Calu3 (cell line): ENCODE measurements at regions not wholly inside any gene's neighbourhood (a gene's known extent, or its start where the extent isn't known, plus 50 kb on each side); places are given as distances from the start of the nearest gene placed in this dataset.

Source experiments
- BruUV-seq: library from RNA; stranded (reverse); fragments of 400-500 nt; replicated peaks from 2 replicates; lab custom pipeline; 2021; lab: Mats Ljungman, UMichigan
- CTCF ChIA-PET: fragments of 300-600 bp; sonication (Branson Sonifier 250); formaldehyde crosslinking; loops from one replicate; lab custom pipeline; 2022; ENCODE audit warnings: antibody characterized with exemption; lab: Charles Lee
- DNase-seq: peaks from one replicate; pipeline ENCODE4 v3.0.0; 2022
- H3K27ac Mint-ChIP-seq: one replicate; pipeline ENCODE4 v1.8.0; 2022; ENCODE audit warnings: mixed read lengths; ENCODE audit not compliant: unreplicated experiment
- H3K27me3 Mint-ChIP-seq: one replicate; pipeline ENCODE4 v1.8.0; 2022; ENCODE audit warnings: mixed read lengths; ENCODE audit not compliant: unreplicated experiment
- H3K36me3 Mint-ChIP-seq: one replicate; pipeline ENCODE4 v1.8.0; 2022; ENCODE audit warnings: mild to moderate bottlenecking, moderate library complexity, mixed read lengths; ENCODE audit not compliant: insufficient read depth, unreplicated experiment
- H3K4me1 Mint-ChIP-seq: one replicate; pipeline ENCODE4 v1.8.0; 2022; ENCODE audit warnings: mild to moderate bottlenecking, low read depth, mixed read lengths; ENCODE audit not compliant: unreplicated experiment
- H3K4me3 Mint-ChIP-seq: one replicate; pipeline ENCODE4 v1.8.0; 2022; ENCODE audit warnings: mild to moderate bottlenecking, low read depth, moderate library complexity, mixed read lengths; ENCODE audit not compliant: unreplicated experiment
- H3K9me3 Mint-ChIP-seq: one replicate; pipeline ENCODE4 v1.8.0; 2022; ENCODE audit warnings: low read depth, mixed read lengths; ENCODE audit not compliant: unreplicated experiment
- intact Hi-C: fragments of 100-400 bp; cut with micrococcal nuclease; formaldehyde crosslinking; loops from one replicate; pipeline ENCODE4 v1.10.0; 2022; ENCODE audit not compliant: unreplicated experiment
- TF ChIP-seq, protein P1 (sequence below): fragments of 200-600 bp; IDR thresholded peaks from one replicate; pipeline ENCODE4 v1.8.0; 2022; ENCODE audit warnings: antibody characterized with exemption; ENCODE audit not compliant: unreplicated experiment

GRCh38 chr3:162029736-162030135 lies 533.1 kb downstream of the OTOL1 start:
- Mint-ChIP-seq H3K9me3 (peaks cover 10% of the 10 kb centered on the region), H3K27me3 (no peaks in the 10 kb centered on the region), H3K27ac (no peak overlapping the region), H3K4me1 (no peaks in the 10 kb centered on the region), H3K36me3 (no peaks in the 10 kb centered on the region), H3K4me3 (no peak overlapping the region)
- intact Hi-C loops, result no loop called here
- CTCF ChIA-PET, result no interaction called here
- no TSS peak for BruUV-seq
- TF ChIP-seq, protein P1, sequence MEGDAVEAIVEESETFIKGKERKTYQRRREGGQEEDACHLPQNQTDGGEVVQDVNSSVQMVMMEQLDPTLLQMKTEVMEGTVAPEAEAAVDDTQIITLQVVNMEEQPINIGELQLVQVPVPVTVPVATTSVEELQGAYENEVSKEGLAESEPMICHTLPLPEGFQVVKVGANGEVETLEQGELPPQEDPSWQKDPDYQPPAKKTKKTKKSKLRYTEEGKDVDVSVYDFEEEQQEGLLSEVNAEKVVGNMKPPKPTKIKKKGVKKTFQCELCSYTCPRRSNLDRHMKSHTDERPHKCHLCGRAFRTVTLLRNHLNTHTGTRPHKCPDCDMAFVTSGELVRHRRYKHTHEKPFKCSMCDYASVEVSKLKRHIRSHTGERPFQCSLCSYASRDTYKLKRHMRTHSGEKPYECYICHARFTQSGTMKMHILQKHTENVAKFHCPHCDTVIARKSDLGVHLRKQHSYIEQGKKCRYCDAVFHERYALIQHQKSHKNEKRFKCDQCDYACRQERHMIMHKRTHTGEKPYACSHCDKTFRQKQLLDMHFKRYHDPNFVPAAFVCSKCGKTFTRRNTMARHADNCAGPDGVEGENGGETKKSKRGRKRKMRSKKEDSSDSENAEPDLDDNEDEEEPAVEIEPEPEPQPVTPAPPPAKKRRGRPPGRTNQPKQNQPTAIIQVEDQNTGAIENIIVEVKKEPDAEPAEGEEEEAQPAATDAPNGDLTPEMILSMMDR, result no peak
- no peak for DNase-seq

DNA sequence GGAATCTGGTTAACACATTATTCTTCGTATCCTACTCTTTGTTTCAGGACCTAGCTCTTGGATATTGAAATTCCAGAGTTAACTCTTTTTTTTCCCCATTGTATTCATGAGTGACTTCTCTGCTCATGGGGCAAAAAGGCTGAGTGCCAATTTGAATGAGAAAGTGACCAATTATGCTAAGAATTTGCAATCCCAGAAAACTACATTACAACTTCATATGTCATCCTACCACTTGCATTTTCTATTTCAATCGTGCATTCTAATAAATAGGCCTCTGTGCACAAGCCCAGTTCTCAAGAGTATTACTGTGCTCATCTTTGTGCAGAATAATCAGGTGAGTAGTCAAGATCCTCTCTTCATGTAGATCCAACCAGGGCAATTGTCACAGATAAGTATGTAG lies 537.8 kb downstream of the OTOL1 start:
- TF ChIP-seq, protein P1, result no peak
- no TSS peak for BruUV-seq
- no peak overlapping the region for H3K4me3 Mint-ChIP-seq
- H3K27ac Mint-ChIP-seq, result no peak overlapping the region
- intact Hi-C loops, result no loop called here
- H3K36me3 Mint-ChIP-seq, result no peaks in the 10 kb centered on the region
- H3K9me3 Mint-ChIP-seq, result peaks cover 10% of the 10 kb centered on the region
- DNase-seq, result no peak
- CTCF ChIA-PET, result no interaction called here
- no peaks in the 10 kb centered on the region for H3K4me1 Mint-ChIP-seq
- H3K27me3 Mint-ChIP-seq, result no peaks in the 10 kb centered on the region

GRCh38 chr3:162041622-162042021 lies 545.0 kb downstream of the OTOL1 start:
- TF ChIP-seq, protein P1, result no peak
- intact Hi-C loops, result loop anchor here (1.0 to 5.0 kb wide), 2 partner anchors 189 to 479 kb away; no protein-coding TSS in a partner anchor
- no TSS peak for BruUV-seq
- CTCF ChIA-PET, result interaction anchor here (1.4 kb wide), 1 partner anchor 187 kb away, joined by 3 read pairs; no protein-coding TSS in a partner anchor
- no peak overlapping the region for H3K27ac Mint-ChIP-seq
- peak; percentile 13 for DNase-seq
- H3K27me3 Mint-ChIP-seq, result no peaks in the 10 kb centered on the region
- no peaks in the 10 kb centered on the region for H3K36me3 Mint-ChIP-seq
- H3K9me3 Mint-ChIP-seq, result peaks cover 4% of the 10 kb centered on the region
- no peak overlapping the region for H3K4me3 Mint-ChIP-seq
- no peaks in the 10 kb centered on the region for H3K4me1 Mint-ChIP-seq

- Mint-ChIP-seq H3K36me3 (no peaks in the 10 kb centered on the region), H3K4me3 (no peak overlapping the region), H3K9me3 (peaks cover 12% of the 10 kb centered on the region), H3K27ac (no peak overlapping the region), H3K27me3 (no peaks in the 10 kb centered on the region), H3K4me1 (peaks cover 17% of the 10 kb centered on the region)
- TF ChIP-seq, protein P1, result no peak
- DNase-seq, result no peak
- CTCF ChIA-PET, result no interaction called here
- intact Hi-C loops, result no loop called here
- no TSS peak for BruUV-seq
Measured at GRCh38 chr3:162052636-162053035, 556.0 kb downstream of the OTOL1 start.
